A549 (cell line): ENCODE measurements at regions not wholly inside any gene's neighbourhood (a gene's known extent, or its start where the extent isn't known, plus 50 kb on each side); places are given as distances from the start of the nearest gene placed in this dataset.

Experiments
- ATAC-seq, 2 experiments: fragments of 200-7000 bp in 1 of 2; fragments of >200 bp in 1 of 2; cut with Nextera tagmentation in 1 of 2; cut with Tn5 transposase in 1 of 2; 3 replicates each; pipeline versions ENCODE4 v1.8.0 to v1.9.1; 2018 to 2020; ENCODE audit warnings: mild to moderate bottlenecking in 1 of 2, moderate library complexity in 1 of 2
- CTCF ChIA-PET: fragments of 300-600 bp; sonication (Branson Sonifier 250); formaldehyde crosslinking; extraction: SDS; loops from one replicate; lab custom pipeline; 2021; ENCODE audit warnings: antibody characterized with exemption, inconsistent platforms; lab: Yijun Ruan, JAX
- POLR2A ChIA-PET: fragments of 350-600 bp; formaldehyde crosslinking; extraction: SDS; loops from one replicate; lab custom pipeline; 2021; ENCODE audit warnings: antibody characterized with exemption, inconsistent platforms; lab: Yijun Ruan, JAX
- DNase-seq, 2 experiments: peaks; one replicate each; pipeline versions ENCODE4 v3.0.0 to v3.0.0-alpha.2; 2011 to 2016; ENCODE audit warnings: low read depth in 1 of 2, low spot score in 1 of 2
- FAIRE-seq: peaks from 2 replicates; lab custom pipeline; 2011; peaks lifted over from hg19 to GRCh38; lab: Jason Lieb, UNC
- H3K27ac ChIP-seq, 2 experiments: fragments of >200 bp; sonication (Bioruptor Twin); formaldehyde crosslinking; 3 replicates each; pipeline ENCODE4 v1.5.1; 2016 to 2017
- H3K4me1 ChIP-seq: fragments of >200 bp; sonication (Bioruptor Twin); formaldehyde crosslinking; 3 replicates; pipeline ENCODE4 v1.6.1; 2016
- H3K4me2 ChIP-seq: fragments of >200 bp; sonication (Bioruptor Twin); formaldehyde crosslinking; 3 replicates; pipeline ENCODE4 v1.6.1; 2016
- H3K4me3 ChIP-seq: fragments of >200 bp; sonication (Bioruptor Twin); formaldehyde crosslinking; 3 replicates; pipeline ENCODE4 v1.5.1; 2016
- H3K9me3 ChIP-seq: fragments of >200 bp; sonication (Bioruptor Twin); formaldehyde crosslinking; 3 replicates; pipeline ENCODE4 v1.6.1; 2016
- BHLHE40 ChIP-seq: IDR thresholded peaks from 2 replicates; pipeline ENCODE4 v1.6.1; 2012; ENCODE audit warnings: low read depth, low read length, inconsistent platforms
- CHD2 ChIP-seq: fragments of 150-350 bp; IDR thresholded peaks from 2 replicates; pipeline ENCODE4 v1.6.1; 2014; ENCODE audit warnings: low read length; ENCODE audit not compliant: partially characterized antibody
- CTCF ChIP-seq: fragments of >200 bp; sonication (Bioruptor Twin); formaldehyde crosslinking; IDR thresholded peaks from 3 replicates; pipeline ENCODE4 v1.5.1; 2016
- ELK1 ChIP-seq: fragments of 150-350 bp; IDR thresholded peaks from 2 replicates; pipeline ENCODE4 v1.6.1; 2014; ENCODE audit warnings: low read depth, mild to moderate bottlenecking, low read length
- FOSB ChIP-seq: fragments of 250-450 bp; sonication (Bioruptor Pico); IDR thresholded peaks from 2 replicates; pipeline ENCODE4 v1.5.0; 2020; ENCODE audit warnings: mild to moderate bottlenecking, moderate library complexity
- HOXA7 ChIP-seq: fragments of 250-450 bp; sonication (Bioruptor Pico); IDR thresholded peaks from 2 replicates; pipeline ENCODE4 v1.5.0; 2020; ENCODE audit warnings: mild to moderate bottlenecking, moderate library complexity
- MAFK ChIP-seq: fragments of 450-650 bp; IDR thresholded peaks from 2 replicates; pipeline ENCODE4 v1.6.1; 2014; ENCODE audit not compliant: partially characterized antibody
- MAZ ChIP-seq: fragments of 150-350 bp; IDR thresholded peaks from 2 replicates; pipeline ENCODE4 v1.6.1; 2014; ENCODE audit warnings: antibody characterized with exemption, low read depth, low read length, borderline replicate concordance
- NPAS2 ChIP-seq: fragments of 250-450 bp; sonication (Bioruptor Pico); IDR thresholded peaks from 2 replicates; pipeline ENCODE4 v1.8.0; 2022; ENCODE audit warnings: mild to moderate bottlenecking, moderate library complexity, borderline replicate concordance
- PHF8 ChIP-seq: fragments of 200-600 bp; sonication (generic); IDR thresholded peaks from 2 replicates; pipeline ENCODE4 v1.6.1; 2016; ENCODE audit warnings: low read depth, mild to moderate bottlenecking, antibody characterized with exemption, moderate library complexity, borderline replicate concordance
- POLR2AphosphoS2 ChIP-seq: conservative IDR thresholded peaks from 2 replicates; pipeline ENCODE4 v1.6.1; 2012; ENCODE audit warnings: low read length, improper control_type of control experiment, inconsistent platforms
- RARB ChIP-seq: fragments of 250-450 bp; sonication (Bioruptor Pico); IDR thresholded peaks from 2 replicates; pipeline ENCODE4 v1.8.0; 2021; ENCODE audit warnings: mild to moderate bottlenecking, moderate library complexity
- RNF2 ChIP-seq: fragments of 200-600 bp; sonication (generic); IDR thresholded peaks from 2 replicates; pipeline ENCODE4 v1.6.1; 2016; ENCODE audit warnings: low read depth, mild to moderate bottlenecking, antibody characterized with exemption, moderate library complexity, borderline replicate concordance
- SREBF2 ChIP-seq: fragments of 450-650 bp; IDR thresholded peaks from 2 replicates; pipeline ENCODE4 v1.6.1; 2014; ENCODE audit warnings: mild to moderate bottlenecking, moderate library complexity
- TFCP2L1 ChIP-seq: fragments of 250-450 bp; sonication (Bioruptor Pico); IDR thresholded peaks from 2 replicates; pipeline ENCODE4 v1.5.0; 2021; ENCODE audit warnings: mild to moderate bottlenecking
- TP53 ChIP-seq: fragments of 250-450 bp; sonication (Bioruptor Pico); IDR thresholded peaks from 2 replicates; pipeline ENCODE4 v1.5.0; 2021; ENCODE audit warnings: mild to moderate bottlenecking, moderate library complexity
- ZC3H11A ChIP-seq: fragments of 450-650 bp; IDR thresholded peaks from 2 replicates; pipeline ENCODE4 v1.6.1; 2014; ENCODE audit warnings: antibody characterized with exemption, mild to moderate bottlenecking
- ZNF302 ChIP-seq: fragments of 250-450 bp; sonication (Bioruptor Pico); IDR thresholded peaks from 2 replicates; pipeline ENCODE4 v1.9.0; 2021; ENCODE audit warnings: inconsistent platforms, mild to moderate bottlenecking, moderate library complexity
- WGBS: methylation state at CpG from one replicate; pipeline ENCODE4 v1.1.6; 2017; ENCODE audit errors: missing lambda C conversion rate; 5-methylcytosine and 5-hydroxymethylcytosine counted together
- TF ChIP-seq, protein P1 (sequence below): IDR thresholded peaks from 2 replicates; pipeline ENCODE4 v1.6.1; 2012
- TF ChIP-seq, protein P2 (sequence below): IDR thresholded peaks from 2 replicates; pipeline ENCODE4 v1.6.1; 2012
- TF ChIP-seq, protein P3 (sequence below): fragments of >200 bp; sonication (Bioruptor Twin); formaldehyde crosslinking; IDR thresholded peaks from 3 replicates; pipeline ENCODE4 v1.6.1; 2016

GRCh38 chr7:24517166-24517565 is 56.1 kb upstream of the PALS2 start:
- no peak for FAIRE-seq
- no peak for DNase-seq
- TF ChIP-seq MAFK (peak; percentile 20), POLR2AphosphoS2 (no peak), CTCF (no peak), ZC3H11A (no peak)
- ChIA-PET POLR2A (no interaction called here), CTCF (interaction anchor here (1.2 kb wide), 1 partner anchor 18 kb away, joined by 3 read pairs; no protein-coding TSS in a partner anchor)
- H3K4me3 ChIP-seq = no peak overlapping the region
- no peaks in the 10 kb centered on the region for H3K4me1 ChIP-seq
- no peak overlapping the region for H3K4me2 ChIP-seq
- ATAC-seq = no peak
- H3K27ac ChIP-seq = no peak overlapping the region
- WGBS = 2% methylated on average over 1 of the region's 1 CpG
- no peaks in the 10 kb centered on the region for H3K9me3 ChIP-seq

DNA sequence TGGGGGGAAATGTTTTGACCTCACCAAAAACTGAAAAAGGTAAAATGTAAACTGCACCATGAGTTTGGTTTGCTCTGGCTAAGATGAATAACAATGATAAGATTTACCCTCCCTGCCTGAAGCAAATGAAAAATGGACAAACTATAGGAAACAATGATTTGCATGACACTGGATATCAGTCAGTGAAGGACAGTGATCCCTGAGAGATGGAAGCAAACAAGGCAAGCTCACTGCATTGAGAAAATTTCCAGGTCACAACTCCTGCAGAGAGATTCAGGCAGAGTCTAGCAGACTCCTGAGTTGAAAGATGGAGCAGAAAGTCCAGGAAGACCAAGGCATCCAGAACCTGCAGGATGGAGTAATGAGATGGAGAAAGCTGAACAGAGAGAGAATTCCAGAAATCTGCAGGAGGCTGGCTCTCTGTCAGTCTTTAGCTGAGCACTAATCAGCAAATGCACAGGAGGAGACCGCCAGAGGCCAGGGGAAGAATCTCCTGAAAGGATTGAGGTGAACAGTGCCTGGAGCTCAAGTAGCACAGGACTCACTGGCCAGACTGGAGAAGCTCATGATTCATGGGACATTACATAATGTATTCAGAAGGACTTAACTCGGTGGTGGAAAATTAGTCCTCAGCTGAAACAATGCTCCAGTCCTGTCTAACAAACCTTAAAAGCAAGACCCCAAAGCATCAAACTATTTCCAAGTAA is 51.2 kb upstream of the PALS2 start:
- no peak for FAIRE-seq
- Histone ChIP-seq H3K27ac (no peak overlapping the region), H3K4me3 (no peak overlapping the region), H3K4me2 (no peak overlapping the region), H3K9me3 (no peaks in the 10 kb centered on the region), H3K4me1 (no peaks in the 10 kb centered on the region)
- 3% methylated on average over 2 of the region's 2 CpGs for WGBS
- ChIA-PET POLR2A (no interaction called here), CTCF (no interaction called here)
- TF ChIP-seq ZNF302 (CRISPR knock-in tag) (no peak), BHLHE40 (no peak), MAZ (no peak), SREBF2 (no peak), PHF8 (no peak), FOSB (no peak), CHD2 (no peak), TP53 (CRISPR knock-in tag) (no peak), HOXA7 (CRISPR knock-in tag) (no peak), ELK1 (no peak), RARB (CRISPR knock-in tag) (no peak), RNF2 (no peak), NPAS2 (CRISPR knock-in tag) (no peak), CTCF (no peak), TFCP2L1 (no peak)
- TF ChIP-seq, protein P1, sequence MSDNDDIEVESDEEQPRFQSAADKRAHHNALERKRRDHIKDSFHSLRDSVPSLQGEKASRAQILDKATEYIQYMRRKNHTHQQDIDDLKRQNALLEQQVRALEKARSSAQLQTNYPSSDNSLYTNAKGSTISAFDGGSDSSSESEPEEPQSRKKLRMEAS = no peak
- TF ChIP-seq, protein P2, sequence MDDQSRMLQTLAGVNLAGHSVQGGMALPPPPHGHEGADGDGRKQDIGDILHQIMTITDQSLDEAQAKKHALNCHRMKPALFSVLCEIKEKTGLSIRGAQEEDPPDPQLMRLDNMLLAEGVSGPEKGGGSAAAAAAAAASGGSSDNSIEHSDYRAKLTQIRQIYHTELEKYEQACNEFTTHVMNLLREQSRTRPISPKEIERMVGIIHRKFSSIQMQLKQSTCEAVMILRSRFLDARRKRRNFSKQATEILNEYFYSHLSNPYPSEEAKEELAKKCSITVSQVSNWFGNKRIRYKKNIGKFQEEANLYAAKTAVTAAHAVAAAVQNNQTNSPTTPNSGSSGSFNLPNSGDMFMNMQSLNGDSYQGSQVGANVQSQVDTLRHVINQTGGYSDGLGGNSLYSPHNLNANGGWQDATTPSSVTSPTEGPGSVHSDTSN = no peak
- TF ChIP-seq, protein P3, sequence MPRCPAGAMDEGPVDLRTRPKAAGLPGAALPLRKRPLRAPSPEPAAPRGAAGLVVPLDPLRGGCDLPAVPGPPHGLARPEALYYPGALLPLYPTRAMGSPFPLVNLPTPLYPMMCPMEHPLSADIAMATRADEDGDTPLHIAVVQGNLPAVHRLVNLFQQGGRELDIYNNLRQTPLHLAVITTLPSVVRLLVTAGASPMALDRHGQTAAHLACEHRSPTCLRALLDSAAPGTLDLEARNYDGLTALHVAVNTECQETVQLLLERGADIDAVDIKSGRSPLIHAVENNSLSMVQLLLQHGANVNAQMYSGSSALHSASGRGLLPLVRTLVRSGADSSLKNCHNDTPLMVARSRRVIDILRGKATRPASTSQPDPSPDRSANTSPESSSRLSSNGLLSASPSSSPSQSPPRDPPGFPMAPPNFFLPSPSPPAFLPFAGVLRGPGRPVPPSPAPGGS = no peak
- ATAC-seq = no peak
- DNase-seq = no peak
